ENCODE measurements at regions not wholly inside any gene's neighbourhood (a gene's known extent, or its start where the extent isn't known, plus 50 kb on each side); places are given as distances from the start of the nearest gene placed in this dataset.
"Not testable (repeated sequence)": the region's sequence is repeated elsewhere in the genome, so short reads cannot be mapped to it uniquely, and the experiment has no call there.

GRCh38 chr6:168192901-168193815 is 114.1 kb upstream of the FRMD1 start:
- no peak for DNase-seq

- DNase-seq = peak; percentile 87 to 96
Observed at GRCh38 chr6:168192195-168192900, 113.3 kb upstream of the FRMD1 start.

- DNase-seq = no peak
Observed at GRCh38 chr6:168190646-168191443, 111.8 kb upstream of the FRMD1 start.

- no peak for DNase-seq
Observed at GRCh38 chr6:168190014-168190405, 111.0 kb upstream of the FRMD1 start.

- no peak for DNase-seq
Observed at GRCh38 chr6:168189200-168190013, 110.4 kb upstream of the FRMD1 start.

GRCh38 chr6:168188369-168189199 is 109.6 kb upstream of the FRMD1 start:
- DNase-seq = no peak

GRCh38 chr6:168186438-168186837 is 107.4 kb upstream of the FRMD1 start:
- no peak for DNase-seq

GRCh38 chr6:168186018-168186417 is 107.0 kb upstream of the FRMD1 start:
- DNase-seq = not testable (repeated sequence)

GRCh38 chr6:168184701-168185100 is 105.7 kb upstream of the FRMD1 start:
- DNase-seq = no peak

GRCh38 chr6:168183613-168183970 is 104.6 kb upstream of the FRMD1 start:
- DNase-seq = no peak

- no peak for DNase-seq
Observed at GRCh38 chr6:168182908-168183612, 104.0 kb upstream of the FRMD1 start.

- no peak for DNase-seq
Observed at GRCh38 chr6:168182366-168182765, 103.4 kb upstream of the FRMD1 start.

GRCh38 chr6:168181876-168182275 is 102.9 kb upstream of the FRMD1 start:
- no peak for DNase-seq

GRCh38 chr6:168181316-168181715 is 102.3 kb upstream of the FRMD1 start:
- DNase-seq = no peak

- peak; percentile 25 to 51 for DNase-seq
Observed at GRCh38 chr6:168180548-168181011, 101.6 kb upstream of the FRMD1 start.

- DNase-seq = no peak
Observed at GRCh38 chr6:168179702-168180382, 100.8 kb upstream of the FRMD1 start.

GRCh38 chr6:168179133-168179532 is 100.1 kb upstream of the FRMD1 start:
- no peak for DNase-seq

GRCh38 chr6:168177103-168177891 is 98.3 kb upstream of the FRMD1 start:
- no peak for DNase-seq

- peak in 1 of 2 experiments; percentile 29 for DNase-seq
Observed at GRCh38 chr6:168171673-168172353, 92.8 kb upstream of the FRMD1 start.
